ENCODE measurements at regions not wholly inside any gene's neighbourhood (a gene's known extent, or its start where the extent isn't known, plus 50 kb on each side); places are given as distances from the start of the nearest gene placed in this dataset.

GRCh38 chr14:98018628-98019027 lies 1221.4 kb downstream of the VRK1 start:
- DNase-seq (ENCODE audit: low spot score): no peak

GRCh38 chr14:98022541-98023520 lies 1225.6 kb downstream of the VRK1 start:
- DNase-seq (ENCODE audit: low spot score): peak; percentile 70

GRCh38 chr14:98028162-98028561 lies 1231.0 kb downstream of the VRK1 start:
- no peak for DNase-seq (ENCODE audit: low spot score)

DNA sequence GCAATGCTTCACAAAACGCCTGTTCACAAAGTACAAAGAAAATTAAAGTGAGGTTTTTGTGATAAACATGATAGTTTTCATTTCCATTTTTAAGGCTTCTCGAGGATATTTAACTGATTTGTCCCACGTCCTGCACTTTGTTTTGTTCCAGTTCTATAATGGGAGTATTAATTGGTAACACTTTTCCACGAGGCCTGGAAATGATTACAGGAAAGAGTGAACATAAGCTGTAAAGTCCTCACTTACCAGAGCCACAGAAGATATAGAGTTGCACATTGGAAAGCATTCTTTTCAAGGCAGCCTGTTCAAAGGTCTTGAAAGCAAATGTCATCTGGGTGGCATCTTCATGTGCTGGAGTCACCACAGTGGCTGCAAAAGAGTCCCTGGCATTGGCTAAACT lies 1236.6 kb downstream of the BCL11B start:
- DNase-seq (ENCODE audit: low spot score): no peak

DNA sequence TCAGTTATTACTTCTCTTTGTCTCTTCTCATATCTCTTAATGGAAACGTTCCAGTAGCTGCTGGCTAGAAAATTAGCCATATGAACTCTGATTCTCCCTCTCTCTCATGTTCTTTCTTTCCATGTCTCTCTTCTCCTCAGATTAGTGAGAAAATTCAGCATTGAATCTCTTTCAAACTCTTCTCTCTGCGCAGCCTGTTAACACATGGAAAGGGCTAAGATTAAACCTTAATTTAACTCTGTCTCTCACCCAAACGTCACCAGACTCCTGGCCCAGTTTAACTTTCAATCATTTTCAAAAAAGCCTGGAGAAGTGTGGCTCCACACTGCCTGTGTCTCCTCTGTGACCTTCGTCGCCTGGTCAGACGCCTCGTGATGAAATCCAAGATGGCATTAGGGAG lies 1234.2 kb downstream of the BCL11B start:
- DNase-seq (ENCODE audit: low spot score): no peak

- no peak for DNase-seq (ENCODE audit: low spot score)
Measured at GRCh38 chr14:98056946-98057345, 1215.1 kb downstream of the BCL11B start.

DNA sequence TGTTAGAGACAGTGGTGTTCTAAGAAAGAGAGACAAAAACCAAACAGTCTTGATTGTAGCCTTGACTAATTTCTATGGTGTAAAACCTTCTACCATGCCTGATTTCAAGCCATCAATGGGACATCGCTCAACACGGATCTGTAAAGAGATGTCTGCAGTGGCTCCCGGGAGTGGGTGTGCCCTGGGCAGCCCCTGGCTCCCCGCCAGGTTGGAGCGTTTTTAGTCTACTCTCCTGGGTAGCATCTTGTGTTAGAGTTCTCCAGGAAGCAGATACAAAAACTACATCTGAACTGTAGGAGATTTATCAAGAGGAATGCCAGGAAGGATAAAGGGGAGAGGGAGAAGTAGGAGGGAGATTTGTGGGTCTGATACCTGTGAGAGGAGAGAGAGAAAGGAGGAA lies 1212.9 kb downstream of the BCL11B start:
- no peak for DNase-seq (ENCODE audit: low spot score)

DNA sequence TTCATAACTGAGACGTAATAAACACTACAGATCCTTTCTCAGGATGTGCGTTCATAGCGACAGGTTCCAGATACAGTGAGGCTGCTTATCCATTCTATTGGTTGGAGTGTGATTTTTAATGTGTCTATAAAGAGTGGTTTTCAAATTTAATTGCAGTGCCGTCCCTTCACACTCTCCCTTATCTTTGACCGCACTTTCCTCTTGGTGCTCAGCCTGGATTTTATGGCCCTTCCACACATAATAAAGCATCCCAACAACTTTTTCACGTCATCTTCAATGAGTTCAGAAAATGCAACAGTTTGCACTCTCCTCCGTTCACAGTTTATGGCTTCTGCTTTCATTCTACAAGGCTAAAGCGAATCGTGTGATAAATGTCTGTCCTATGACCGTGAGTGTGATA lies 1209.9 kb downstream of the BCL11B start:
- no peak for DNase-seq (ENCODE audit: low spot score)

DNA sequence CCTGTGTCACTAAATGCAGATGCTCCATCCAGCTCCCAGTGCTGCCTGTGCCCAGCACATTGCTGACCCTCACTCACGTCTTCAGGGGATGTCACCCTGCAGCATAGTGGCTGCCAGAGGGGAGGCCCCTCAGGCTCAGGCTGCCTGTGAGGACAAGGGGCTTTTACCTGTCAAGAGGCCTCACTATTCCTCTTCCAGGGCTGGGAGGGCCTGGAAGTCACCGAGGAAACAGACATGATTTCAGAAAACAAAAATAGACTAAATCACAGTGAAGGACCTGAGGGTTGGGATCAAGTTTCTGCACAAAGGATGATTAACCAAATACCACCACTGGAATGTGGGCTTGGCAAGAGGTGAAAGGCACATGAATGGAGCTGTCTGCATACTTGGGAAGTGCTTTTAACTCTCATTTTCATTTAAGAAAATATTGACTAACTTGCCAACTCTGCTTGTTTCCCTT lies 1202.3 kb downstream of the BCL11B start:
- no peak for DNase-seq (ENCODE audit: low spot score)

DNA sequence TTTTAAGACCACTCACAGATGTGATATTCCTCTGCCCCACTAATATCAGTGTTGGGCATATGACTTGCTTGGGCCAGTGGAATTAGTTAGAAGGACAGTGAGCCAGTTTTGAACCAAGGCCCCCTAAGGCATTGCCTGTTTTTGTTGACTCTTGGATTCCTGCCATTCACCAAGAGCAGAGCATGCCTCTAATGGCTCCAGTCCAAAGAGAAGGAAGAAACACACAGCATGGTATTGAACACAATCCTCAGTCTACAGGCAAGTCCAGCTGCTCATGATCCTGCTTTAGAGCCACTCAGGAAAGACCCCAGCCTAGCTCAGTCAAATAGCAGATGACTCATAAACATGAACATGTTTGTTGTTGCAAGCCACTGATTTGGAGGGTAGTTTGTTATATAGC lies 1201.5 kb downstream of the BCL11B start:
- DNase-seq (ENCODE audit: low spot score): no peak

DNA sequence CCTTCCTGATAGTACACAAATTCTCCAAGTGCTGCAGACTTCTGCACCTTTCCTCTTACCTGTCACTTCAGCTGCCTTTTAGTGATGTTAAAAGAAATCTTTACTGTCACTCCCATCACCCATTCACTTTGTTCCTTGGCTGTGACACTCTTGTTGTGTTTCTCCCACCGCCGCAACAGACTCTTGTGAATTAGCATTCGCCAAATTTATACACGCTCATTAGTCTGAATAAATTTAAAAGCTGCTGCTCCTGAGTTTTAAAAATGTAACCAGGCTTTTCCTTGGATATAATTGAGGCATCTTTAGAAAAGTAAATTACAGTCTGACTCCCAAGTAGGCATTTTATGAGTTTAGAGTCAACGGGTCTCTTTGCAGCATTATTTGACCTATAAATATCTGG lies 1197.9 kb downstream of the BCL11B start:
- DNase-seq (ENCODE audit: low spot score): no peak

GRCh38 chr14:98077176-98077575 lies 1194.8 kb downstream of the BCL11B start:
- no peak for DNase-seq (ENCODE audit: low spot score)

DNA sequence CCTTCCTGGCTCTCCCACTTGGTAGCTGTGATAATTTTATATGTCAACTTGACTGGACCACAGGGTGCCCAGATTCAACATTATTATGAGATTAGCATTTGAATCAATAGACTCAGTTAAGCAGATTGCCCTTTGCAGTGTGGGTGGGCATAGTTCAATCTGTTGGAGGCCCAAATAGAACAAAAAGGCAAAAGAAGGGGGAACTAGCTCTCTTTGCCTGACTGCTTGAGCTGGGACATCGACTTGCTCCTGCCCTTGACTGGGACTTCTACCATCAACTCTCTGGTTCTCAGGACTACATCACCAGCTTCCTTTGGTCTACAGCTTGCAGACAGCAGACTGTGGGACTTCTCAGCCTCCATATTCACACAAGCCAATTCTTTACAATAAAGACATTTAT lies 1189.2 kb downstream of the BCL11B start:
- no peak for DNase-seq (ENCODE audit: low spot score)

DNA sequence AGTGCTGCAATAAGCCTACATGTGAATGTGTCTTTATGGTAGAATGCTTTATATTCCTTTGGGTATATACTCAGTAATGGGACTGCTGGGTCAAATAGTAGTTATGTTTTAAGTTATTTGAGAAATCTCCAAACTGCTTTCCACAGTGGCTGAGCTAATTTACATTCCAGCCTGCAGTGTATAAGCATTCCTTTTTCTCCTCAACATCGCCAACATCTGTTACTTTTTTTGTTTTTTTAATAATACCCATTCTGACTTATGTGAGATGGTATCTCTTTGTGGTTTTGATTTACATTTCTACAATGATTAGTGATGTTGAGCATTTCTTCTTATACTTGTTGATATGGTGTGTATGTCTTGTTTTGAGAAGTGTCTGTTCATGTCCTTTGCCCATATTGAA lies 1186.2 kb downstream of the BCL11B start:
- no peak for DNase-seq (ENCODE audit: low spot score)

- no peak for DNase-seq (ENCODE audit: low spot score)
Measured at GRCh38 chr14:98093111-98093510, 1178.9 kb downstream of the BCL11B start.

GRCh38 chr14:98099527-98099926 lies 1172.5 kb downstream of the BCL11B start:
- DNase-seq (ENCODE audit: low spot score): peak; percentile 44

GRCh38 chr14:98101323-98101722 lies 1170.7 kb downstream of the BCL11B start:
- DNase-seq (ENCODE audit: low spot score): no peak

GRCh38 chr14:98103705-98104104 lies 1168.3 kb downstream of the BCL11B start:
- no peak for DNase-seq (ENCODE audit: low spot score)

- no peak for DNase-seq (ENCODE audit: low spot score)
Measured at GRCh38 chr14:98109326-98109725, 1162.7 kb downstream of the BCL11B start.

GRCh38 chr14:98112194-98112780 lies 1159.7 kb downstream of the BCL11B start:
- no peak for DNase-seq (ENCODE audit: low spot score)

DNA sequence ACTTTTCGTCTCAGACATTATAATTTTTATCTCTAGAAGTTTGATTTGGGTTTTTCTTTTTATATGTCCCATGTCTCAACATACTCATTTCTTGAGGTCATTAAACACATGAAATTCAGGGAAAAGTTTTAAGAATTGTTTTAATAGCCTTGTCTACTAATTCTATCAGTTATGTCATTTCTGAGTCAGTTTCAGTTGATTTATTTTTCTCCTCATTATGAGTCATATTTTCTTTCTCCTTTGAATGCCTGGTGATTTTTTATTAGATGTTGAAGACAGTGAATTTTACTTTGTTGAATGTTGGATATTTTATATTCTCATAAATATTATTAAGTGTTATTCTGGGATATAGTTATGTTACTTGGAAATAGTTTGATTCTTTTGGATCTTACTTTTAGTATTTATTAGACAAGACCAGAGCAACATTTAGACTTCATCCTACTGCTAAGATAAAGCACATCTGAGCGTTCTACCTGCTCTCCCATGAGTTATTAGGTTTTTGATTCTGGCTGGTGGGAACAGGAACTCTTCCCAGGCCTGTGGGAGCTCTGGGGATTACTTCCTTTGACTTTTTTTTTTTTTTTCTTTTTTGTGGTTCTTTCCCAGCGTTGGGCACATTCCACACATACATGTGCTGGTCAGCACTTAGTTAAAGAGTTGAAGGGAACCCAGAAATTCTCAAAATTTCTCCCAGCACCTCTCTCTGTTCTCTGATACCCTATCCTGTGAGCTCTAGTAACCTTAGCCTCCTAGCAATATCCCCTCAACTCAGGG lies 1157.7 kb downstream of the BCL11B start:
- DNase-seq (ENCODE audit: low spot score): no peak

- no peak for DNase-seq (ENCODE audit: low spot score)
Measured at GRCh38 chr14:98114946-98115345, 1157.1 kb downstream of the BCL11B start.

DNA sequence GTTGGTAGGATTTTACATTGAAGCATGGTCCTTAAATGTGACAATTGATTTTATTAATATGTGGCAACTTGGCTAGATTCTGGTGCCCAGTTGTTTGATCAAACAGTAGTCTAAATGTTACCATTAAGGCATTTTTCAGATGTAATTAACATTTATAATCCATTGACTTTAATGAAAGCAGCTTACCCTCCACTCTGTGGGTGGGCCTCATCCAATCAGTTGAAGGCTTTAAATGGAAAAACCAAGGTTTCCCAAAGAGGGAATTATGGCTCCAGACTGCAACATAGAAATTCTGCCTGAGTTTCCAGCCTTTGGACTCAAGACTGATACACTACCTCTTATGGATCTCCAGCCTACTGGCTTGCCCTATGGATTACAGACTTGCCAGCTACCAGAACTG lies 1153.2 kb downstream of the BCL11B start:
- DNase-seq (ENCODE audit: low spot score): no peak
